ENCODE measurements at regions not wholly inside any gene's neighbourhood (a gene's known extent, or its start where the extent isn't known, plus 50 kb on each side); places are given as distances from the start of the nearest gene placed in this dataset.

DNA sequence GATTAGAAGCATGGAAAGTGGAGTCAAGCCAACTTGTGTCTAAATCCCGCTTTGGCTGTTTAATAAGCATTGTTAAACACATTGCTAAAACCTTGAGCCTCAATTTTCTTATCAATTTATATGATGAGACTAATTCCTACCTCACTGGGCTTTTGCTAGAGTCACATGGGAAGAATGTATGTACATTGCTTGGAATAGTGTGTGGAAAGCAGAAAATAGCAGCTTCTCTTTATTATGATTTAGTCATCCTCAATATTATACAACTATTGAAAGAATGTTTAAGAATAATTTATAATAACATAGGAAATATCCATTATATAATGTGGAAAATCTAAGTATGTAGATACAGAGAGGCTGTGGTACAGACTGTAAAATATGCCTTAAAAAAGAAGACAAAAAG lies 313.0 kb upstream of the CDYL start:
- no peak for TF ChIP-seq NFRKB (IDR thresholded peaks at IDR 0.05)
- TF ChIP-seq ELF4 (IDR thresholded peaks at IDR 0.05), result no peak
- no peak for TF ChIP-seq ARNT (IDR thresholded peaks at IDR 0.05)
- TF ChIP-seq HDGF (IDR thresholded peaks at IDR 0.05; ENCODE audit: borderline replicate concordance), result no peak
- TF ChIP-seq SP1 (IDR thresholded peaks at IDR 0.05), result no peak
- no peak for TF ChIP-seq FOXK2 (IDR thresholded peaks at IDR 0.05)
- TF ChIP-seq FOXA1 (IDR thresholded peaks at IDR 0.05), result no peak

All from HEK293T (cell line).